Spleen (tissue), 7 donors: ENCODE measurements at regions not wholly inside any gene's neighbourhood (a gene's known extent, or its start where the extent isn't known, plus 50 kb on each side); places are given as distances from the start of the nearest gene placed in this dataset.

Experiments
- CTCF ChIP-seq, 11 experiments: fragments of 200-600 bp in 7 of 11; fragments of 450-650 bp in 4 of 11; sonication (generic) in 4 of 11; IDR thresholded peaks in 8 of 11; conservative IDR thresholded peaks in 3 of 11; 1 replicate in 7 of 11; 2 replicates in 4 of 11; pipeline versions ENCODE4 v1.4.0 to v1.8.0; 2016 to 2021; ENCODE audit warnings: antibody characterized with exemption in 11 of 11, inconsistent platforms in 4 of 11, mild to moderate bottlenecking in 1 of 11
- POLR2A ChIP-seq, 3 donors: fragments of 450-650 bp; IDR thresholded peaks; one replicate each; pipeline ENCODE4 v1.5.1; 2017; ENCODE audit warnings: antibody characterized with exemption in 3 of 3, mild to moderate bottlenecking in 1 of 3
- POLR2AphosphoS5 ChIP-seq, 3 donors: sonication (generic); formaldehyde crosslinking; IDR thresholded peaks; one replicate each; pipeline ENCODE4 v1.5.1; 2017; ENCODE audit warnings: antibody characterized with exemption in 3 of 3
- donor health status: DM: no; HTN: no; CAD: no; lungs with moderate emphysema.
- donor health status: DM: no; HTN: no; CAD: no.
- donor health status: DM: no; HTN: no; CAD: no.

- TF ChIP-seq POLR2A (IDR thresholded peaks at IDR 0.05) (no peak), CTCF (IDR thresholded peaks at IDR 0.05 in 8 of 11, conservative IDR thresholded peaks at IDR 0.05 in 3 of 11) (no peak), POLR2AphosphoS5 (IDR thresholded peaks at IDR 0.05) (no peak)
These were observed 181.8 kb downstream of the HS3ST3B1 start for GRCh38 chr17:14482715-14483114.
